NCI-H510A treated with DMSO at 0.1 percent for 48 hours (cell line): ENCODE measurements at regions not wholly inside any gene's neighbourhood (a gene's known extent, or its start where the extent isn't known, plus 50 kb on each side); places are given as distances from the start of the nearest gene placed in this dataset.
"Not testable (repeated sequence)": the region's sequence is repeated elsewhere in the genome, so short reads cannot be mapped to it uniquely, and the experiment has no call there.

Experiments used
- DNase-seq: peaks from one replicate; lab custom pipeline; 2025; lab: John Stamatoyannopoulos, UW

DNA sequence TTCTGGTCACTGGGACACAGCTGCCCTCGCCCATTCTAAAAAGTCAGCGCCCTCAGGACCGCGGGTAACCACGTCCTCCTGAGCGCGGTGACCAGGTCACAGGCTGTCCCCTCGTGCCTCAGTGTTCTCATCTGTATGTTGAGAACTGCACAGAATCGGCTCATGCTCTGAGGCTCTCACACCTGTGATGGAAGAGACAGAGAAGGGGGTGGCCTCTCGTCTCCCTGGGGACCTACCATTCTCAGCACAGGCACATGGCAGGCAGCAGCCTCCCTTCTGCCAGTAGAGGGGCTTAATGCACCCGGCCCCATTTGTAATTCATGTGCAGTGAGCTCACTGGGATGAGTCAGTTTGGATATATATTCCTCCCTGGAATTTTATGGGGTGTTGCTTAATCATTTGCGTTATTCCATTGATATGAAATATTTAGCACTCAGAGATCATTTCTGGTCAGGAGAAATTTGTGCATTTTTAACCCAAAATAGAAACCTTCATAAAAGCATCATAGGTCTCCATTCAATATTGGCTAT is 51.9 kb upstream of the ROPN1B start:
- DNase-seq, result not testable (repeated sequence)

DNA sequence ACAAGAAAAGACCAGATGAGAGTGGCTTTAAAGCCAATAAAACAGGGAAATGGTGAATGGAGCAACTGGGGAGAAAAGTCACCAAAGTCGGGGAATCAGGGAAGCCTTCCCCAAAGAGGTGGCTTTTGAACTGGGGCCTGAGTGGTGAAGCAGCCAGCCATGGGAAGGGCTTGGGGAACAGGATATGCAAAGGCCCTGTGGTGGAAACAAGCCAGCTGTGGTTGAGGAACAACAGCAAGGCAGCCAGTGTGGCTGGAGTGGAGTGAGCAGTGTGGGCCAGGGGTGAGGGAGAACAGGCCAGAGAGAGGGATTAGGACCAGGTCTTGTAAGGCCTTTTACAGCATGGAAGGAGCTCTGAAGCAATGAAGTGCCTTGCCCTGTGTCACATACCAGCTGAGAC is 51.0 kb upstream of the ROPN1B start:
- not testable (repeated sequence) for DNase-seq

DNA sequence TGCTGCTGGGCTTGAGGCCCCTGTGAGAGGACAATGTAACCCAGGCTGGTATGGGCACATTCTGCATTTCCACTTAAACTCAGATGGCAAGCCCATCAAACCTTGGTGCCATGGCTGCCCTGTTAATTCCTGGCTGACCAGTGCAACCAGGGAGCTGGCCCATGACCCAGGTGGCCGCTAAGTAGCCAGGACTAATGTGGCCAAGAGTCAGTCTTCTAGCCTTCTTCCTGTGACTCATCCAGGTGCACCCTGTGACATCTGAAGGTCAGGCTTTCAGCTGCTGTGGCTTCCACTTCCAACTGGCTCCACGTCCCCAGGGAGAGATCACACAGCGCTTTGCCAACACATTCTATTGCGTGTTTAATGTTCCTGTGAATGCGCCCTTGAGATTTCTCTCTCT is 50.5 kb upstream of the ROPN1B start:
- not testable (repeated sequence) for DNase-seq

DNA sequence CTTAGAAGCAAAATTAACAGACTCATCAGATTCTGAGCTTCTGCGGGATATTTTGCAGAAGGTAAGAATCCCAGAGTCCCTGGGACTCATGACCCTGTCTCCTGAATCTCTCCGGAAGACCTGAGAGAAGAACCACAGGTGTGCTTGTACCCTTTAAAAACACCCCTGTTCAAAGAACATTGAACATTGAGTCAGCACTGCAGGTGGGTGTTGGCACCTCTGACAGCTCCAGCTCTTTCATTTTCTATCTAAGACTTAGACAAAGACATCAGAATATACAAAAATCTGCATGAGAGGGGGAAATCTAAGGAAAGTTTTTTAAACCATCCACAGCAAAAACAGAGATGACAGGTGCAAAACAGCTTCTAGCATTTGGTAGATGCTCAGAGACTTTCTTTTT is 50.1 kb upstream of the ROPN1B start:
- DNase-seq, result not testable (repeated sequence)
